ENCODE measurements at regions not wholly inside any gene's neighbourhood (a gene's known extent, or its start where the extent isn't known, plus 50 kb on each side); places are given as distances from the start of the nearest gene placed in this dataset.
"Not testable (repeated sequence)": the region's sequence is repeated elsewhere in the genome, so short reads cannot be mapped to it uniquely, and the experiment has no call there.

DNA sequence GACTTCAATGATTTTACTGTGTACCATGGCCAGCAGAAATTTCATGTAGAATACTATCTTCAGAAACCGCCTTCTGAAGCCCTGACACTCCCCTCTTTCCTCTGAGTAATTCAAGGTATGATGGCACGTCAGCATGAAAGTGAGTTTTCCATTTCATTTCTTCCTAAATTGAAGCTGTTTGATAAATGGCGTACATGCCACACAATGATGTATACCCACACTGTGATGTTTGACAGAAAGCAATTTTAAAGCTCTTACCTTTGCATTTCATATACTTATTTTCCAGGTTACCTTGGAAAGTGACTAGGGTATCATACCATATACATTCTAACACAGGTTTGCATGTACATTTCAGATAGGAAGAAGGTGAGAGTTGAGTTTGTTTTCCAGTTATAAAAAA is 147.9 kb upstream of the LRRC3B start:
- Histone ChIP-seq H3K27ac (ENCODE audit: low read depth, low read length) (no peak overlapping the region), H3K27me3 (ENCODE audit: control insufficient read depth in 2 of 2, insufficient read depth in 2 of 2, low read length in 2 of 2) (no peaks in the 10 kb centered on the region), H3K9me3 (ENCODE audit: control insufficient read depth in 2 of 3, low read length in 3 of 3) (no peaks in the 10 kb centered on the region), H3K36me3 (ENCODE audit: control insufficient read depth in 2 of 3, insufficient read depth in 3 of 3, low read length in 3 of 3) (no peaks in the 10 kb centered on the region), H3K4me3 (ENCODE audit: low read length) (no peak overlapping the region), H3K4me1 (ENCODE audit: control insufficient read depth in 2 of 2, insufficient read depth in 2 of 2, low read length in 2 of 2) (no peaks in the 10 kb centered on the region)
- intact Hi-C loops (cut with micrococcal nuclease): no loop called here
- no peaks in the 10 kb centered on the region for H3K36me3 Mint-ChIP-seq
- no peak for ATAC-seq
- H3K4me3 Mint-ChIP-seq: no peak overlapping the region
- no peaks in the 10 kb centered on the region for H3K27me3 Mint-ChIP-seq
- no peak overlapping the region for H3K27ac Mint-ChIP-seq
- no peak for DNase-seq
- ChIA-PET POLR2A (no interaction called here), CTCF (no interaction called here)
- H3K9me3 Mint-ChIP-seq: peaks cover 0 to 10% (median 2%) of the 10 kb centered on the region in 11 donors
- no peaks in the 10 kb centered on the region for H3K4me1 Mint-ChIP-seq

DNA sequence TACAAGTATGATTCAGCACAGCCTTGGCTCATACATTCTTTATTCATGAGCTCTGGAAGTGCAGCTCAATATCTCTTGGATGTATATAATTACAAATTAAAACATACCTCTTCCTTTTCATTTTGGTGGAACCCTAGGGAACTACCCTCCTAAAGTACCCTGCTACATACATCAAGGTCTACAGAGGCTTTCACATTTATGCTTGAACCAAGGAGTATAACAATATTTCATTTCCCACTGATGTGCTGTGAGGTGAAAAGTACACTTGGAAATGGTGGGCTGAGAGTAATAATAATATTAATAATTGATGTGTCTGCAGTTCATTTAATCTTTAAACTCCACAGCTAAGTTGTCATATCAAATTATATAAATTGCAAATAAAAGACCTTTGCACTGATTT is 142.2 kb upstream of the LRRC3B start:
- Histone ChIP-seq H3K36me3 (ENCODE audit: control insufficient read depth in 2 of 3, insufficient read depth in 3 of 3, low read length in 3 of 3) (no peaks in the 10 kb centered on the region), H3K27ac (ENCODE audit: low read depth, low read length) (no peak overlapping the region), H3K4me1 (ENCODE audit: control insufficient read depth in 2 of 2, insufficient read depth in 2 of 2, low read length in 2 of 2) (no peaks in the 10 kb centered on the region), H3K27me3 (ENCODE audit: control insufficient read depth in 2 of 2, insufficient read depth in 2 of 2, low read length in 2 of 2) (no peaks in the 10 kb centered on the region), H3K9me3 (ENCODE audit: control insufficient read depth in 2 of 3, low read length in 3 of 3) (no peaks in the 10 kb centered on the region), H3K4me3 (ENCODE audit: low read length) (no peak overlapping the region)
- intact Hi-C loops (cut with micrococcal nuclease): no loop called here
- POLR2A ChIA-PET: no interaction called here
- Mint-ChIP-seq H3K9me3 (peaks cover 2 to 17% (median 7%) of the 10 kb centered on the region in 11 donors), H3K27ac (no peak overlapping the region), H3K4me1 (no peaks in the 10 kb centered on the region), H3K27me3 (no peaks in the 10 kb centered on the region), H3K36me3 (peaks cover 0 to 9% (median 0%) of the 10 kb centered on the region in 5 donors), H3K4me3 (no peak overlapping the region)
- no peak for ATAC-seq
- DNase-seq: no peak
- CTCF ChIA-PET: no interaction called here

DNA sequence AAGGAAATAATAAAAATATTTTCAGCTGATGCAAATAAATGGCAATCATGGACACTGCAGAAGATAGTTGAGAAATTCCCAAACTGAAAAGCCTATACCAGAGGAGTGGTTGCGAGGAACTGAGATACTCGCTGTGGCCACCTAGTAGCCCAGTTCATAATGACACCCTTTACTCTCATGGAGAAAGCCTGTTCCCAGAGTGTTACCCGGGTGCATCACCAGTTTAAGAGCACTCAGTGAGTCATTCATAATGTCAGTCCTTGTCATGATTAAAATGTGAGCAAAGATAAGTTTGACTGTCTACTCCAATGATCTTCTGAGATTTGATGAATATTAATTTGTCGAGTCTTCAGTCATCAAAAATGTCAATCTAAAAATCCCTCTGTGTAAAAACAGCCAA is 138.4 kb upstream of the LRRC3B start:
- H3K36me3 Mint-ChIP-seq: peaks cover 0 to 9% (median 0%) of the 10 kb centered on the region in 5 donors
- peaks cover 5 to 25% (median 9%) of the 10 kb centered on the region in 11 donors for H3K9me3 Mint-ChIP-seq
- no peaks in the 10 kb centered on the region for H3K9me3 ChIP-seq (ENCODE audit: control insufficient read depth in 2 of 3, low read length in 3 of 3)
- ChIA-PET POLR2A (no interaction called here), CTCF (no interaction called here)
- H3K27ac Mint-ChIP-seq: no peak overlapping the region
- no peak for ATAC-seq
- H3K4me1 ChIP-seq (ENCODE audit: control insufficient read depth in 2 of 2, insufficient read depth in 2 of 2, low read length in 2 of 2): no peaks in the 10 kb centered on the region
- DNase-seq: no peak
- no peaks in the 10 kb centered on the region for H3K36me3 ChIP-seq (ENCODE audit: control insufficient read depth in 2 of 3, insufficient read depth in 3 of 3, low read length in 3 of 3)
- H3K27me3 Mint-ChIP-seq: no peaks in the 10 kb centered on the region
- H3K27me3 ChIP-seq (ENCODE audit: control insufficient read depth in 2 of 2, insufficient read depth in 2 of 2, low read length in 2 of 2): no peaks in the 10 kb centered on the region
- H3K4me3 Mint-ChIP-seq: no peak overlapping the region
- H3K27ac ChIP-seq (ENCODE audit: low read depth, low read length): no peak overlapping the region
- no peak overlapping the region for H3K4me3 ChIP-seq (ENCODE audit: low read length)
- H3K4me1 Mint-ChIP-seq: peaks cover 0 to 5% (median 0%) of the 10 kb centered on the region in 7 donors
- intact Hi-C loops (cut with micrococcal nuclease): no loop called here

DNA sequence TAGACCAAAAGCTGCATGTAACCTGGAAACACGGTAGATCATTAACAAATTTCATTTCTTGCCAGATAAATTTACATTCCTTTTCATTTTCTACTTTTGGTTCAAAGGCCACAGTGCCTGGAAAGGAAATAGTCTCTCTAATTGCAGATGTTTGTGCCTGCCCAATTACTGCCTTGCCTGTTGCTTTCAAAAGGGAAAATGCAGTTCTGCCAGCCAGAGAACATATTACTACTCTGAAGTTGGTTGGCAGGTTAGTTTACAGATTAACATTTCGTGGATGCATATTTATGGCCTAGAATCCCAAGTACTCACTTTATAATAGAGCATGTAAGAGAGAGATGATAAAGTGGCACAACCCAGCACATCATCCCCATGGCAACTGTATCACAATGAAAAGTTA is 124.3 kb upstream of the LRRC3B start:
- Mint-ChIP-seq H3K27me3 (no peaks in the 10 kb centered on the region), H3K4me3 (no peak overlapping the region), H3K9me3 (peaks cover 0 to 11% (median 5%) of the 10 kb centered on the region in 11 donors), H3K36me3 (no peaks in the 10 kb centered on the region), H3K27ac (no peak overlapping the region), H3K4me1 (no peaks in the 10 kb centered on the region)
- Histone ChIP-seq H3K27me3 (ENCODE audit: control insufficient read depth in 2 of 2, insufficient read depth in 2 of 2, low read length in 2 of 2) (no peaks in the 10 kb centered on the region), H3K27ac (ENCODE audit: low read depth, low read length) (no peak overlapping the region), H3K36me3 (ENCODE audit: control insufficient read depth in 2 of 3, insufficient read depth in 3 of 3, low read length in 3 of 3) (no peaks in the 10 kb centered on the region), H3K4me1 (ENCODE audit: control insufficient read depth in 2 of 2, insufficient read depth in 2 of 2, low read length in 2 of 2) (no peaks in the 10 kb centered on the region), H3K9me3 (ENCODE audit: control insufficient read depth in 2 of 3, low read length in 3 of 3) (no peaks in the 10 kb centered on the region), H3K4me3 (ENCODE audit: low read length) (no peak overlapping the region)
- ChIA-PET POLR2A (no interaction called here), CTCF (no interaction called here)
- ATAC-seq (no peak), DNase-seq (no peak)
- intact Hi-C loops (cut with micrococcal nuclease): no loop called here

DNA sequence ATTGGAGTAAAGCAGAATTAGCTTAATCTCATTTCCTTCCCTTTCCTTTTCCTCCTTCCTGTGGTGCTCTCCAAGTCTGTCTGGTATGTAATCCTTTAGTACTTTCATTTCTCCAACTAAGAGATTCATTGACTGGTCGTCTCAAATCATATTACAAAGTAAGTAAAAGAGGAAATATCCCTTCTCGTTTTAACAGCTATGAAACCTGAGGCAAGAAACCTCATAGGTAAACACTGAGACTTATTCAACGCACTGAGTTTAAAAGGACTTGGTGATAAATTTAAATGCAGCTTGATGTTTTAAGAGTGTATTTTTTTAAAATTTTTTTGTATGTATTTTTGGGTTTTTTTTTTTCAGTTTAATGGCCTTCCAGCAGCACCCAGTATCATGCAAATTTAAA is 117.2 kb upstream of the LRRC3B start:
- CTCF ChIA-PET: no interaction called here
- no peak for DNase-seq
- H3K4me1 ChIP-seq (ENCODE audit: control insufficient read depth in 2 of 2, insufficient read depth in 2 of 2, low read length in 2 of 2): no peaks in the 10 kb centered on the region
- no peak for ATAC-seq
- no peak overlapping the region for H3K27ac Mint-ChIP-seq
- H3K4me1 Mint-ChIP-seq: no peaks in the 10 kb centered on the region
- no peak overlapping the region for H3K4me3 Mint-ChIP-seq
- intact Hi-C loops (cut with micrococcal nuclease): no loop called here
- no peak overlapping the region for H3K27ac ChIP-seq (ENCODE audit: low read depth, low read length)
- H3K9me3 ChIP-seq (ENCODE audit: control insufficient read depth in 2 of 3, low read length in 3 of 3): no peaks in the 10 kb centered on the region
- H3K9me3 Mint-ChIP-seq: peaks cover 0 to 11% (median 4%) of the 10 kb centered on the region in 11 donors
- no peaks in the 10 kb centered on the region for H3K36me3 ChIP-seq (ENCODE audit: control insufficient read depth in 2 of 3, insufficient read depth in 3 of 3, low read length in 3 of 3)
- H3K4me3 ChIP-seq (ENCODE audit: low read length): no peak overlapping the region
- H3K36me3 Mint-ChIP-seq: no peaks in the 10 kb centered on the region
- H3K27me3 Mint-ChIP-seq: no peaks in the 10 kb centered on the region
- POLR2A ChIA-PET: no interaction called here
- H3K27me3 ChIP-seq (ENCODE audit: control insufficient read depth in 2 of 2, insufficient read depth in 2 of 2, low read length in 2 of 2): no peaks in the 10 kb centered on the region

DNA sequence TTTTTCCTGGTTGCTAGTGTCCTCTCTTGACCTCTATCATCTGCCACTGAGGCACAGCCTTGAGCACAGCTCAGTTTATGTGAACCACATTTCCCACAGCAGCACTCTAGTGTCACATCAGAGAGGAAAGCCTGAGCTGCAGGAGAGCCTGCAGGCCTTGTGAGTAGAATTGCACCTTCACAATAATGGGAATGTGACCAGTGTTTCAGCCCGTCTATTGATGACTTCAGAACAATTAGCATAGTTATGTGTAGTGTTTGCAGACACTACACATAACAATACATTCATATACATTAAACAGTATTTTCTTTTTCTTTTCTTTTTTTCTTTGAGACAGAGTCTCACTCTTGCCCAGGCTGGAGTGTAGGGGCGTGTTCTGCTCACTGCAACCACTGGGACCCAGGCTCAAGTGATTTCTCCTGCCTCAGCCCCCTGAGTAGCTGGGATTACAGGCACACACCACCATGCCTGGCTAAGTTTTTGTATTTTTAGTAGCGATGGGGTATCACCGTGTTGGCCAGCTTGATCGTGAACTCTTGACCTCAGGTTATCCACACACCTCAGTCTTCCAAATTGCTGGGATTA is 108.0 kb upstream of the LRRC3B start:
- POLR2A ChIA-PET; CTCF ChIA-PET; ATAC-seq; intact Hi-C loops (cut with micrococcal nuclease); H3K27ac Mint-ChIP-seq; H3K4me1 ChIP-seq (ENCODE audit: control insufficient read depth in 2 of 2, insufficient read depth in 2 of 2, low read length in 2 of 2); H3K27me3 ChIP-seq (ENCODE audit: control insufficient read depth in 2 of 2, insufficient read depth in 2 of 2, low read length in 2 of 2); H3K9me3 ChIP-seq (ENCODE audit: control insufficient read depth in 2 of 3, low read length in 3 of 3); H3K27me3 Mint-ChIP-seq; H3K27ac ChIP-seq (ENCODE audit: low read depth, low read length); H3K4me1 Mint-ChIP-seq; H3K36me3 Mint-ChIP-seq; H3K4me3 Mint-ChIP-seq; DNase-seq; H3K36me3 ChIP-seq (ENCODE audit: control insufficient read depth in 2 of 3, insufficient read depth in 3 of 3, low read length in 3 of 3); H3K4me3 ChIP-seq (ENCODE audit: low read length): not testable (repeated sequence)
- H3K9me3 Mint-ChIP-seq: peaks cover 0 to 21% (median 9%) of the 10 kb centered on the region in 11 donors

DNA sequence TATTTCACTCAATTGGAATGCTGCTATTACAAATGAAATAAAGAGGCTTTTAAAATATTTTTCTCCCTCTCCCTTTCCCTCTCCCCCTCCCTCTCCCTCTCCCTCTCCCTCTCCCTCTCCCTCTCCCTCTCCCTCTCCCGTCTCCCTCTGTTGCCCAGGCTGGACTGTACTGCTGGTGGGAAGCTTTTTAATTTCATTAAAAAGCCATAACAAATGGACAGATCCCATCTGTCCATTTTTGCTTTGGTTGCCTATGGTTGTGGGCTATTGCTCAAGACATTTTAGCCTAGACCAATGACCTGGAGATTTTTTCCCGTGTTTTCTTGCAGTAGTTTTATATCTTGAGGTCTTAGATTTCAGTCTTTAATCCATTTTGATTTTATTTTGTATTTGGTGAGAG is 107.2 kb upstream of the LRRC3B start:
- ATAC-seq: no peak
- ChIA-PET POLR2A (no interaction called here), CTCF (no interaction called here)
- no peak overlapping the region for H3K4me3 Mint-ChIP-seq
- Histone ChIP-seq H3K27me3 (ENCODE audit: control insufficient read depth in 2 of 2, insufficient read depth in 2 of 2, low read length in 2 of 2) (no peaks in the 10 kb centered on the region), H3K4me3 (ENCODE audit: low read length) (no peak overlapping the region), H3K36me3 (ENCODE audit: control insufficient read depth in 2 of 3, insufficient read depth in 3 of 3, low read length in 3 of 3) (no peaks in the 10 kb centered on the region), H3K4me1 (ENCODE audit: control insufficient read depth in 2 of 2, insufficient read depth in 2 of 2, low read length in 2 of 2) (no peaks in the 10 kb centered on the region), H3K9me3 (ENCODE audit: control insufficient read depth in 2 of 3, low read length in 3 of 3) (no peaks in the 10 kb centered on the region), H3K27ac (ENCODE audit: low read depth, low read length) (no peak overlapping the region)
- no peak for DNase-seq
- H3K27me3 Mint-ChIP-seq: no peaks in the 10 kb centered on the region
- no peak overlapping the region for H3K27ac Mint-ChIP-seq
- intact Hi-C loops (cut with micrococcal nuclease): no loop called here
- peaks cover 0 to 4% (median 0%) of the 10 kb centered on the region in 5 donors for H3K36me3 Mint-ChIP-seq
- H3K9me3 Mint-ChIP-seq: peaks cover under 1 to 23% (median 9%) of the 10 kb centered on the region in 11 donors
- no peaks in the 10 kb centered on the region for H3K4me1 Mint-ChIP-seq
